IPS DF 6.9 (cell line): ENCODE measurements at regions not wholly inside any gene's neighbourhood (a gene's known extent, or its start where the extent isn't known, plus 50 kb on each side); places are given as distances from the start of the nearest gene placed in this dataset.

Source experiments
- DNase-seq: peaks from one replicate; pipeline ENCODE4 v3.0.0-alpha.2; 2013; ENCODE audit warnings: low read depth, low spot score
- H3K27ac ChIP-seq: one replicate; pipeline ENCODE4 v1.5.1; 2013; ENCODE audit warnings: low read length, control low read depth
- H3K27me3 ChIP-seq: 2 replicates; pipeline ENCODE4 v1.6.1; 2013; ENCODE audit warnings: mild to moderate bottlenecking, low read length; ENCODE audit not compliant: control insufficient read depth, insufficient read depth
- H3K36me3 ChIP-seq: 2 replicates; pipeline ENCODE4 v1.6.1; 2013; ENCODE audit warnings: low read length; ENCODE audit not compliant: control insufficient read depth, insufficient read depth
- H3K4me1 ChIP-seq: 2 replicates; pipeline ENCODE4 v1.6.1; 2013; ENCODE audit warnings: low read length; ENCODE audit not compliant: control insufficient read depth, insufficient read depth
- H3K4me3 ChIP-seq: 2 replicates; pipeline ENCODE4 v1.5.1; 2013; ENCODE audit warnings: mild to moderate bottlenecking, low read length
- H3K9me3 ChIP-seq: 2 replicates; pipeline ENCODE4 v1.6.1; 2013; ENCODE audit warnings: low read length, inconsistent platforms; ENCODE audit not compliant: control insufficient read depth, insufficient read depth
- WGBS: extraction: QIAGEN DNeasy Blood & Tissue Kit; methylation state at CpG from one replicate; pipeline ENCODE4 v1.1.7; 2013; ENCODE audit warnings: mixed read lengths, missing lambda C conversion rate; ENCODE audit not compliant: insufficient read length, insufficient coverage; 5-methylcytosine and 5-hydroxymethylcytosine counted together

DNA sequence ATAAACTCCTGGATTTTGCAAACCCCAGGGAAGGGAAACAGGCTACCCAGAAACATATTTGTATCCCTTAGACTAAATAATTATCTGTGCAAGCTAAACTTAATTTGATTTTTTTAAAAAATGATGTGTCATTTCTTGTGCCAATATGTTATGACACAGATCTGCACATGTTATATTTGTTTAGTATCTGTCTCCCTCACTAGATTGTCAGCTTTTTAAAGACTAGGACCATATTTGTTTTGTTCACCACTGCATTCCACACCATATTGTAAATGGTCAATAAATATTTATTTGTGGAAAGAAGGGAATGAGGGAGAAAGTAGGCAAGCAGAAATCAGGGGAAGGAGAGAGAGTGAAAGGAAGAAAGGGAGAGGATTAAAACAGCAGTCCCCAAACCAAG, 143.3 kb upstream of the TNPO1 start:
- Histone ChIP-seq H3K9me3 (no peaks in the 10 kb centered on the region), H3K36me3 (no peaks in the 10 kb centered on the region), H3K4me1 (no peaks in the 10 kb centered on the region), H3K4me3 (no peak overlapping the region), H3K27ac (no peak overlapping the region), H3K27me3 (no peaks in the 10 kb centered on the region)
- DNase-seq: no peak

DNA sequence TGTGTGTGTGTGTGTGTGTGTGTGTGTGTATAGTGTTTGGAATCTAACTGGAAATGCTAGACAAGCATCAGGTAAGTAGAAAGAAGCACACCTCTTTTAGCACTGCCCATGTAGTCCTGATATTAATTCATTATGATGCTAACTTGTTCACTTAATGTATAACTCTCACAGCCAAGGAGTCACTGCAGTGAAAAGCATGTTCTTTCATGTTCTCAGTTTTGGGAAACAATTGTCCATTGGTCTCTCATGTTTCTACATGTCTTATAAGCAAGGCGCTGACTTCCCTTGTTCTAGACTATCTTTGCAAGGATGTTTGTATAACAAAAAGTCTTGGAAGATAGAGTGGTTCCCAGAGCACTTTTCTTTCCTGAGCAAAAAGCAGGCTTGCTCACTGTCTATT, 148.8 kb upstream of the TNPO1 start:
- WGBS: no CpG with 5 or more reads among the region's 1 CpG
- H3K27me3 ChIP-seq: no peaks in the 10 kb centered on the region; the same call in 1 of the 2 replicates
- H3K9me3 ChIP-seq: no peaks in the 10 kb centered on the region
- peaks cover 4% of the 10 kb centered on the region; the same call in 1 of the 2 replicates for H3K4me1 ChIP-seq
- no peak overlapping the region for H3K4me3 ChIP-seq
- no peak for DNase-seq
- H3K36me3 ChIP-seq: no peaks in the 10 kb centered on the region
- H3K27ac ChIP-seq: no peak overlapping the region

DNA sequence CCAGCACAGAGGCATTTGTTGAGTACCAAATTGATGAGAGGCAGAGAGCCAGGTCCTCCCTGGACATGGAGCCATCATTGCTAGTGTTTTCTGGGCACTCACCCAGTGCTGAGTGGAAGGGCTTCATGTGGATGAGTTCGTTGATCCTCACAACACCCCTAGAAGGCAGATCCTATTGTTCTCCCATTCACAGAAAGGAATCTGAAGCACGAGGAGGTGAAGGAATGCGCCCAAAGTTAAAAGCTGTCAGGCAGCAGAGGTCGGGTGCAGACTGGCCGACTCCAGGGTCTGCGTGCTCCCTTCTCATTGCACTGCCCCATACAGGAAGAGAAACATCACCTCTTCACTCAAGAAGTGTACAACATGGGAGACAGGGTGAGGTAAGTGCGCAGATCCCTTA, 153.5 kb upstream of the TNPO1 start:
- WGBS: no CpG with 5 or more reads among the region's 7 CpGs
- DNase-seq: no peak

DNA sequence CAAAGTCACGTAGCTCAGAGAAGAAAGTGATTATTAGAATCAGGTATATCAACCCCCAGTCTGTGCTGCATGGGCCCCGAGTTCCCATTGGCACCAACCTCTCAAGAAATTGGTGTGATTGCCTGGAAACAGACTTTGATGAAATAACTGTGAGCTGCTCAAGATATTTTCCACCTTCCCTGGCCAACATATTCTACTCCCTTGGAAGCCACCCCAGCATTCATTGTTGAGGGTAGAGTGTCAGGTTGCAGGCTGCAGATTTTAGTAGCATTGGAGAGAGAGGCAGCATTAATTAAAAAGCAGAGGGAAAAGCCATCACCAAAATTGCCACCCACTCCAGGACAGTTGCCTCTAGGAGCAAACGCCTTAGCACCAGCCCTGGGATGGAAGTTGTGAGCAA, 154.2 kb upstream of the TNPO1 start:
- no peaks in the 10 kb centered on the region; the same call in 1 of the 2 replicates for H3K27me3 ChIP-seq
- H3K27ac ChIP-seq: no peak overlapping the region
- no CpG with 5 or more reads among the region's 3 CpGs for WGBS

More for the DNA sequence above, 153.5 kb upstream of the TNPO1 start:
- H3K9me3 ChIP-seq: no peaks in the 10 kb centered on the region
- no peaks in the 10 kb centered on the region; the same call in 1 of the 2 replicates for H3K27me3 ChIP-seq
- H3K27ac ChIP-seq: no peak overlapping the region
- H3K36me3 ChIP-seq: no peaks in the 10 kb centered on the region
- H3K4me3 ChIP-seq: no peak overlapping the region
- peaks cover 7% of the 10 kb centered on the region; the same call in 1 of the 2 replicates for H3K4me1 ChIP-seq

DNA sequence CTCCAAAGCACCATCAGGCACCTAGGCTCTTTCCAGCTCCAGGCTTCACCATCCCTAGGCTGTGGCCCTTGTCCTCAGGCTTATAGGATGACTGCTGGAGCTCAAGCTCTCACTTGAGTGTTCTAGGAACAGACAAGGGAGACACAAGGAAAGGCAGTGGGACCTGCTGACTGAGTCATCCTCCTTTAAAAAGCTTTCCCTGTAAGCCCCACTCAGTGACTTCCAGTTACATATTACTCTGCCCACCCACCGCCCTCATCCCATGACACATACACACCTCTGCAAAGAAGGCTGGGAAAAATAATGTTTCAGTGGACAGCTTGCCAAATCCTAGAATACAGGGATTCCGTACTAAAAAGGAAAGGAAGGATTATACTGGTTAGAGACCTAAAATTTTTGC, 154.2 kb upstream of the ZNF366 start:
- H3K9me3 ChIP-seq: no peaks in the 10 kb centered on the region
- DNase-seq: no peak
- no peak overlapping the region for H3K4me3 ChIP-seq
- peaks cover 7% of the 10 kb centered on the region; the same call in 1 of the 2 replicates for H3K4me1 ChIP-seq
- no peaks in the 10 kb centered on the region for H3K36me3 ChIP-seq
- no peak overlapping the region for H3K27ac ChIP-seq
- H3K27me3 ChIP-seq: no peaks in the 10 kb centered on the region; the same call in 1 of the 2 replicates
- WGBS: no CpG with 5 or more reads among the region's 2 CpGs

More for the DNA sequence above, 154.2 kb upstream of the TNPO1 start:
- H3K4me1 ChIP-seq: peaks cover 7% of the 10 kb centered on the region; the same call in 1 of the 2 replicates
- no peaks in the 10 kb centered on the region for H3K36me3 ChIP-seq
- DNase-seq: no peak
- no peaks in the 10 kb centered on the region for H3K9me3 ChIP-seq
- no peak overlapping the region for H3K4me3 ChIP-seq

DNA sequence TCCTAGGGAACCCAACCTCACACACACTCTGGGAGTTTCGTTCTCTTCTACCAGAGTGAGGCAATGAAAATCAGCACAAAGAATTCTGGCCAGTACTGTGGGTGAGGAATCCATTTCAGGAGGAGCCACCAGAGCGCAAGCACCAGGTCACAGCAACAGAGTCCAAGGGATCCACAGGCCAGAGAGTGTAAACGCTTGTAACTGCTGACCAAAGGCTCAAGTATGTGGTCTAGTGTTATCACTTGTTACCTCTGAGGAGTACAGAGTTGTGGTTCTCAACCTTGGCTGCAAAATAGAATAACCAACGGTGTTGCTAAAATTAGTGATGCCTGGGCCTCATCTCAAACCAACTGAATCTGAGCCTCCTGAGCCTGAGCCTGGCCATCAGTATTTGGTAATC, 152.5 kb upstream of the ZNF366 start:
- WGBS: no CpG with 5 or more reads among the region's 4 CpGs

DNA sequence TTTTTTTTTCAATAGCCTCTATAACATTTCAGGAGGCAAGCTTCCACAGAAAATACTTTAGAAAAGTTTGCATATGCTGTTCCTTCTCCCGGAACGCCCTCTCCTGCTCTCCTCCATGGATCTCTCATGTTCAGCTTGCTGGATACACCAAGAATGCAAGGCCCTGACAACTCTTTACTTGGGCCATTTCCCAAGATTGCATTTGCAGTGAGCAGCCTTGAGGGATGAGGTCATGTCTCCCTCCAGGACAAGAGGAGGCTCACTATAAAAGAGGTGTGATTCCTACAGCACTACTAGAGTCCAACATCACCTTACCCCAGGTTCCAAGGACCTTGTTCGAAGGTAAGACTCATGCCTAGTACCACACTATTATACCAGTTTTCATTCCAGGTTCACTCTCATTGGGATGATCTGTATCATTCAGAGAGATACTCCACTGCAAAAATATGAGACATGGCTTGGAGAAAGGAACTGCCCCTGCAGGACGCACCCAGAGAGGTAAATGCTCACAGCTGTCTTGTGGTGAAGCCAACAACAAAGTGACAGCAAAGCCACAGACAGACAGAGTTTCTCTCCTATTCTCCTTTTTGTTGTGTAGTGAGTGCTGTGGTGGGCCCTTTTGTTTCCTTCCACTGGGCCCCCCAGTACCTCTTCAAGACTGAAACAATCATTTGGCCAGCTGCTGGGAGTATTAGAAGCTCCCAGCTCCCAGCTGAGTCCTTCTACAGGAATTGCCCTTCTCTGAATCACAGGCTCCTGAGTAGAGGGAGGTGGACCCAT, 151.7 kb upstream of the ZNF366 start:
- Histone ChIP-seq H3K36me3 (no peaks in the 10 kb centered on the region), H3K9me3 (no peaks in the 10 kb centered on the region), H3K27ac (no peak overlapping the region), H3K4me1 (peaks cover 7% of the 10 kb centered on the region; the same call in 1 of the 2 replicates), H3K4me3 (no peak overlapping the region), H3K27me3 (no peaks in the 10 kb centered on the region; the same call in 1 of the 2 replicates)
- no CpG with 5 or more reads among the region's 4 CpGs for WGBS
- no peak for DNase-seq

More for the DNA sequence above, 152.5 kb upstream of the ZNF366 start:
- Histone ChIP-seq H3K36me3 (no peaks in the 10 kb centered on the region), H3K9me3 (no peaks in the 10 kb centered on the region), H3K4me3 (no peak overlapping the region), H3K27me3 (no peaks in the 10 kb centered on the region; the same call in 1 of the 2 replicates), H3K4me1 (peaks cover 7% of the 10 kb centered on the region; the same call in 1 of the 2 replicates), H3K27ac (no peak overlapping the region)
- no peak for DNase-seq

DNA sequence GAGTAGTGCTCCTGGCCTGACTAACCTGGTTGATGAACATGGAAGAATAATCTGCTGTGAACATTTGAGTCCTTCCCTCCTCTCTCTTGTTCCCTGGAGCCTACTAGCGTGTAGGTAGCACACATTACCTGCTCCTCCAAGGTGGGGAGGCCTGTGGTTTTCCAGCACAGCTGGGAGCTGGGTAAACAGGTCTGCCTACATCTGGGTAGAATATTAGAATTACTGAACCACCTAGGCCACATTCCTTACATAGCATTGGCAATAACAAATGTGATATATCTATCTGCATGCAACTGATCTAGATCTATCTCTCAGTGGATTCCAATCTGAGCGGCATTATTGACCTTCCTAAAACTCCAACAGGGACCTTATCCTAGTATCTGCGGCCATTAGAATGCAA, 151.0 kb upstream of the ZNF366 start:
- Histone ChIP-seq H3K27ac (no peak overlapping the region), H3K4me1 (peaks cover 5% of the 10 kb centered on the region; the same call in 1 of the 2 replicates), H3K36me3 (no peaks in the 10 kb centered on the region), H3K4me3 (no peak overlapping the region), H3K27me3 (no peaks in the 10 kb centered on the region; the same call in 1 of the 2 replicates), H3K9me3 (no peaks in the 10 kb centered on the region)
- WGBS: no CpG with 5 or more reads among the region's 3 CpGs
- no peak for DNase-seq

DNA sequence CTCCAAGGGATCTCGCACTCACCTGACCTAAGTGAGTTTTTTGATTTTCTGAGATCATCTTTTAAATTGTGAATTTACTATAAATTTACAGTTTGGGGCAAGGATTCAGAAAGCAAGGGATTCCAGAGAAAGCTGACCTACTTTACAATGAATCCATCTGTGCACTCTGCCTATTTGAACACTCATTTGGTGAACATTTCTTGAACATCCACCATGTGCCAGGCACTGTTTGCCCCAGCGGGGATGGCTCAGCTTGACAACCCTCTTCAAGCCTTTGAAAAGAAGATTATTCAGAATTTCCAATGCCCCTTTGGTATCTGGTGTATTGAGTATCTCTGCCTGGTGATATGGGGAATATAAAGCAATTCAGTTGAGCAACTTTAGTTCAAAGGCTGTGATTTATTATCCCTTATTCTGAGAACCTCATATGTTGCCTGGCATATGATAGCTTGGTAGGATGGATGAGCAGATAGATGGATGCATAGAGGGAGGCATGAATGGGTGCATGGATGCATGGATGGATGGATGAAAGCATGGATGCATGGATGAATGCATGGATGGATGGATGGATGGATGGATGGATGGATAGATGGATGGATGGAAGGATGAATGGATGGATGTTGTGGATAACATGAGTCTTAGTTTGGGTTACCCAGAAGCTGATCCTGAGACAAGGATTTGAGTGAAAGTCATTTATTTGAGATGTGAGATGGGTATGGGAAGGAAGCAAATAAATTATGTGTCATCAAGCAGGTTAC, 149.7 kb upstream of the ZNF366 start:
- H3K4me3 ChIP-seq: no peak overlapping the region
- no peaks in the 10 kb centered on the region for H3K36me3 ChIP-seq
- no CpG with 5 or more reads among the region's 2 CpGs for WGBS
- no peaks in the 10 kb centered on the region for H3K9me3 ChIP-seq
- no peak overlapping the region for H3K27ac ChIP-seq
- no peak for DNase-seq
- no peaks in the 10 kb centered on the region for H3K4me1 ChIP-seq
- H3K27me3 ChIP-seq: no peaks in the 10 kb centered on the region

DNA sequence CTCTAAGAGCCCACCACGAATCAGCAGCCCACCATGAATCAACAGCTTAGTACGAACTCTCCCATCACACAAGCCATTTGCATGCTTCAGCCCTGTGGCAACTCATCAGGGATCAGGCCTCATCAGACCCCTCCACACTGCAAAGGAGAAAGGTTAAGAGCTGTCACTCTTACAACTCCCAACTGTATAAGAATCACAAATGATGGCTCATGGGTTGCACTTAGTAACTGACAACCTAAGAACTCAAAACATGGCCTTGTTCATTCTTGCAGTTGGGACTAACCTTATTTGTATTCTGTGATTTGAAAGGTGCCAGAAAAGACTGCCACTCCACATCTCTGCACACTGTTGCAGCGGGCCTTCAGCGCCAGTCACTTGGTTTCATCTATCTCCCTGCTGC, 149.1 kb upstream of the ZNF366 start:
- no CpG with 5 or more reads among the region's 4 CpGs for WGBS
- Histone ChIP-seq H3K27ac (no peak overlapping the region), H3K4me3 (no peak overlapping the region), H3K27me3 (no peaks in the 10 kb centered on the region), H3K36me3 (no peaks in the 10 kb centered on the region), H3K4me1 (no peaks in the 10 kb centered on the region), H3K9me3 (no peaks in the 10 kb centered on the region)
- DNase-seq: no peak
